Liver (tissue), 8 donors: ENCODE measurements at regions not wholly inside any gene's neighbourhood (a gene's known extent, or its start where the extent isn't known, plus 50 kb on each side); places are given as distances from the start of the nearest gene placed in this dataset.
A peak's percentile ranks its signal among the peaks of the same experiment; 100 is the strongest.

Experiments
- DNase-seq: peaks from one replicate; pipeline ENCODE4 v3.0.0-alpha.2; 2017; ENCODE audit warnings: low spot score
- H3K27ac ChIP-seq, 2 donors: one replicate each; pipeline ENCODE4 v1.7.0; 2013; ENCODE audit warnings: inconsistent platforms in 2 of 2, low read length in 2 of 2, control low read depth in 1 of 2, low read depth in 1 of 2, mild to moderate bottlenecking in 1 of 2
- H3K27me3 ChIP-seq, 4 donors: one replicate each; pipeline versions ENCODE4 v1.6.1 to v1.7.0; 2013; ENCODE audit warnings: low read length in 3 of 4, inconsistent platforms in 1 of 4, mild to moderate bottlenecking in 1 of 4, moderate library complexity in 1 of 4; ENCODE audit not compliant: control insufficient read depth in 4 of 4, insufficient read depth in 4 of 4
- H3K36me3 ChIP-seq, 4 donors: one replicate each; pipeline versions ENCODE4 v1.6.1 to v1.7.0; 2013; ENCODE audit warnings: low read length in 3 of 4, mild to moderate bottlenecking in 3 of 4, low read depth in 1 of 4, moderate library complexity in 1 of 4; ENCODE audit not compliant: control insufficient read depth in 4 of 4, insufficient read depth in 3 of 4
- H3K4me1 ChIP-seq, 4 donors: one replicate each; pipeline versions ENCODE4 v1.6.1 to v1.7.0; 2013; ENCODE audit warnings: low read length in 3 of 4, mild to moderate bottlenecking in 3 of 4, moderate library complexity in 1 of 4; ENCODE audit not compliant: control insufficient read depth in 4 of 4, insufficient read depth in 4 of 4
- H3K4me3 ChIP-seq, 3 donors: one replicate each; pipeline versions ENCODE4 v1.6.1 to v1.7.0; 2013; ENCODE audit warnings: low read length in 3 of 3, control low read depth in 1 of 3, low read depth in 1 of 3, mild to moderate bottlenecking in 1 of 3
- H3K9ac ChIP-seq, 2 donors: one replicate each; pipeline ENCODE4 v1.7.0; 2013; ENCODE audit warnings: low read length in 2 of 2, mild to moderate bottlenecking in 2 of 2, moderate library complexity in 2 of 2, control low read depth in 1 of 2, low read depth in 1 of 2
- H3K9me3 ChIP-seq, 4 donors: one replicate each; pipeline versions ENCODE4 v1.6.1 to v1.7.0; 2013; ENCODE audit warnings: low read length in 3 of 4; ENCODE audit not compliant: control insufficient read depth in 4 of 4
- CTCF ChIP-seq: fragments of 150-350 bp; IDR thresholded peaks from 2 replicates; pipeline ENCODE4 v1.5.1; 2017; ENCODE audit warnings: improper control_type of control experiment, low read depth, low read length; ENCODE audit not compliant: missing input control
- EGR1 ChIP-seq, 2 donors: IDR thresholded peaks; 2 replicates each; pipeline ENCODE4 v1.6.1; 2016 to 2018; ENCODE audit warnings: antibody characterized with exemption in 2 of 2, low read depth in 2 of 2
- FOXA1 ChIP-seq: IDR thresholded peaks from 2 replicates; pipeline ENCODE4 v1.6.1; 2016; ENCODE audit warnings: antibody characterized with exemption
- FOXA2 ChIP-seq: IDR thresholded peaks from 2 replicates; pipeline ENCODE4 v1.6.1; 2016; ENCODE audit warnings: antibody characterized with exemption
- GABPA ChIP-seq, 2 donors: IDR thresholded peaks in 1 of 2; conservative IDR thresholded peaks in 1 of 2; 2 replicates each; pipeline ENCODE4 v1.6.1; 2016; ENCODE audit warnings: antibody characterized with exemption in 2 of 2, mild to moderate bottlenecking in 1 of 2, moderate library complexity in 1 of 2
- HNF4A ChIP-seq, 2 donors: conservative IDR thresholded peaks; 2 replicates each; pipeline ENCODE4 v1.6.1; 2016; ENCODE audit warnings: antibody characterized with exemption in 2 of 2, mild to moderate bottlenecking in 2 of 2
- HNF4G ChIP-seq: IDR thresholded peaks from 2 replicates; pipeline ENCODE4 v1.6.1; 2016; ENCODE audit warnings: antibody characterized with exemption
- JUND ChIP-seq, 2 donors: IDR thresholded peaks; 2 replicates each; pipeline ENCODE4 v1.6.1; 2016; ENCODE audit warnings: antibody characterized with exemption in 2 of 2
- MAX ChIP-seq: IDR thresholded peaks from 2 replicates; pipeline ENCODE4 v1.6.1; 2016; ENCODE audit warnings: antibody characterized with exemption
- NR2F2 ChIP-seq: IDR thresholded peaks from 2 replicates; pipeline ENCODE4 v1.6.1; 2016; ENCODE audit warnings: antibody characterized with exemption
- RAD21 ChIP-seq, 2 donors: IDR thresholded peaks; 2 replicates each; pipeline ENCODE4 v1.6.1; 2016; ENCODE audit warnings: antibody characterized with exemption in 2 of 2, mild to moderate bottlenecking in 2 of 2
- RXRA ChIP-seq, 2 donors: IDR thresholded peaks; 2 replicates each; pipeline ENCODE4 v1.6.1; 2017 to 2018; ENCODE audit warnings: antibody characterized with exemption in 2 of 2, mild to moderate bottlenecking in 1 of 2
- SP1 ChIP-seq: IDR thresholded peaks from 2 replicates; pipeline ENCODE4 v1.6.1; 2018; ENCODE audit warnings: antibody characterized with exemption, mild to moderate bottlenecking
- YY1 ChIP-seq: IDR thresholded peaks from 2 replicates; pipeline ENCODE4 v1.6.1; 2016; ENCODE audit warnings: antibody characterized with exemption, mild to moderate bottlenecking
- ZBTB33 ChIP-seq: IDR thresholded peaks from 2 replicates; pipeline ENCODE4 v1.6.1; 2016; ENCODE audit warnings: antibody characterized with exemption
- WGBS: extraction: QIAGEN DNeasy Blood & Tissue Kit; methylation state at CpG from one replicate; pipeline ENCODE4 v1.1.7; 2013; 5-methylcytosine and 5-hydroxymethylcytosine counted together
- donor health status: healthy.
- donor health status: healthy.
- donor health status: healthy.
- donor health status: healthy.
- donor health status: healthy.

- Histone ChIP-seq H3K36me3 (no peaks in the 10 kb centered on the region), H3K27ac (no peak overlapping the region), H3K27me3 (no peaks in the 10 kb centered on the region), H3K9ac (no peak overlapping the region), H3K4me1 (peaks cover 0 to 6% (median 0%) of the 10 kb centered on the region in 4 donors), H3K9me3 (no peaks in the 10 kb centered on the region), H3K4me3 (no peak overlapping the region)
- no peak for DNase-seq
- WGBS, result 95% methylated on average over 5 of the region's 5 CpGs
- no peak for TF ChIP-seq JUND (IDR thresholded peaks at IDR 0.05)
Observed at GRCh38 chr3:98688363-98688762, 74.8 kb upstream of the ST3GAL6 start.

- Histone ChIP-seq H3K4me3 (no peak overlapping the region), H3K27me3 (no peaks in the 10 kb centered on the region), H3K9ac (no peak overlapping the region), H3K4me1 (peaks cover 0 to 6% (median 0%) of the 10 kb centered on the region in 4 donors), H3K27ac (no peak overlapping the region), H3K36me3 (no peaks in the 10 kb centered on the region), H3K9me3 (no peaks in the 10 kb centered on the region)
- WGBS, result 95% methylated on average over 2 of the region's 2 CpGs
- no peak for DNase-seq
- TF ChIP-seq YY1 (no peak), RAD21 (IDR thresholded peaks at IDR 0.05) (no peak), RXRA (IDR thresholded peaks at IDR 0.05) (no peak), MAX (no peak), SP1 (no peak), HNF4A (conservative IDR thresholded peaks at IDR 0.05) (no peak), JUND (IDR thresholded peaks at IDR 0.05) (no peak)
Observed at GRCh38 chr3:98690876-98691275, 72.3 kb upstream of the ST3GAL6 start.

- peak overlapping the region; percentile 69 to 93 for H3K27ac ChIP-seq
- H3K4me1 ChIP-seq, result peaks cover 0 to 6% (median 0%) of the 10 kb centered on the region in 4 donors
- no peaks in the 10 kb centered on the region for H3K9me3 ChIP-seq
- no peaks in the 10 kb centered on the region for H3K36me3 ChIP-seq
- no peak overlapping the region for H3K9ac ChIP-seq
- no peak for TF ChIP-seq YY1
- no peak for TF ChIP-seq RAD21 (IDR thresholded peaks at IDR 0.05)
- TF ChIP-seq EGR1 (IDR thresholded peaks at IDR 0.05; ENCODE audit: low read depth in 2 of 2), result no peak
- TF ChIP-seq NR2F2, result no peak
- no peak for TF ChIP-seq HNF4A (conservative IDR thresholded peaks at IDR 0.05)
- TF ChIP-seq GABPA (IDR thresholded peaks at IDR 0.05 in 1 of 2, conservative IDR thresholded peaks at IDR 0.05 in 1 of 2), result no peak
- no peak for TF ChIP-seq ZBTB33
- TF ChIP-seq HNF4G, result no peak
- no peak for TF ChIP-seq RXRA (IDR thresholded peaks at IDR 0.05)
- no peak for TF ChIP-seq CTCF
- TF ChIP-seq FOXA1, result no peak
- TF ChIP-seq FOXA2, result no peak
- TF ChIP-seq SP1, result no peak
- no peak for DNase-seq
- 67% methylated on average over 1 of the region's 1 CpG for WGBS
- no peaks in the 10 kb centered on the region for H3K27me3 ChIP-seq
- H3K4me3 ChIP-seq, result no peak overlapping the region
Observed at GRCh38 chr3:98691897-98692296, 71.2 kb upstream of the ST3GAL6 start.
